ENCODE measurements at regions not wholly inside any gene's neighbourhood (a gene's known extent, or its start where the extent isn't known, plus 50 kb on each side); places are given as distances from the start of the nearest gene placed in this dataset.

- intact Hi-C loops (cut with DNase I): no loop called here
Measured at GRCh38 chr7:84582747-84583146, 388.2 kb upstream of the SEMA3A start.

DNA sequence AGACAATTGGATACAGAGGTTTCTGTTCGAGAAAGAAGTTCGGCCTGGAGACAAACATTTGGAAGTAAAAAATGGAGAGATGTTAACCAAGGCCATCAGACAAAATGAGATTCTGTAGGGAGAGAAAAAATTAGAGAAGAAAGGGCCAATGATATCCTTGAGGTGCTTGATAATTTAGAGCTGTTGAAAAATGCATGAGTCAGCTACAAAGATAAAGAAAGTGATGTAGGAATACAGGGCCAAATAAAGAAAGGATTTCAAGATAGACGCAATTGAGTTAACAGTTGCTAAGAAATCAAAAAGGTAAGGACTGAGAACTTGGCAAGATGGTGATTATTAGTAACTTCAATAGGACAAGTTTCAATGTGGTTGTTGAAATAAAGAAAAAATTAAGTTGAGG lies 384.2 kb upstream of the SEMA3A start:
- ATAC-seq (no peak), DNase-seq (no peak)
- H3K36me3 ChIP-seq: no peaks in the 10 kb centered on the region
- no peaks in the 10 kb centered on the region for H3K9me3 ChIP-seq
- no peak for TF ChIP-seq CTCF (IDR thresholded peaks at IDR 0.05)
- H3K4me1 ChIP-seq: no peaks in the 10 kb centered on the region
- no peaks in the 10 kb centered on the region for H3K27me3 ChIP-seq
- H3K4me3 ChIP-seq: no peak overlapping the region
- no peak overlapping the region for H3K27ac ChIP-seq
- intact Hi-C loops (cut with DNase I): no loop called here

More at GRCh38 chr7:84582747-84583146, 388.2 kb upstream of the SEMA3A start:
- TF ChIP-seq CTCF (IDR thresholded peaks at IDR 0.05): no peak
- no peak overlapping the region for H3K4me3 ChIP-seq
- DNase-seq: no peak
- no peak overlapping the region for H3K27ac ChIP-seq
- H3K9me3 ChIP-seq: no peaks in the 10 kb centered on the region
- H3K4me1 ChIP-seq: no peaks in the 10 kb centered on the region
- H3K36me3 ChIP-seq: no peaks in the 10 kb centered on the region
- ATAC-seq: no peak
- H3K27me3 ChIP-seq: no peaks in the 10 kb centered on the region

DNA sequence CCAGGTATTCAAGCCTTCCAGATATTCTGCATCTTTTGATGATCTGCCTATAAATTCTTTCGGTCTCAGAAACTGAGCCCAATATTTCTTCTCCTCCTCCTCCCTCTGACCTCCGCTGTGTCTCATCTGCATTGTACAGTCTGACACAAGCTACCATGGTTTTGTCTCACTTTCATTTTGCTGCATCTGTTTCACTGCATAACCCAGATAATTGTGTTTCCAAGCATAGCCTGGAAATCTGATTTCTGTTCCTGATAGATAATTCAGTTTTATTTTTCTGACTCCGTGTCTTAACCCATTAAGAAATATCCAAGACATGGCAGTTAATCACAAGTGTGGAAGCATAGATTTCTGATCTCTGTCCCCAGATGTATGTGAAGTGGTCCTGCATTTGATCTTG lies 374.2 kb upstream of the SEMA3A start:
- no peaks in the 10 kb centered on the region for H3K9me3 ChIP-seq
- TF ChIP-seq CTCF (IDR thresholded peaks at IDR 0.05): no peak
- H3K4me3 ChIP-seq: no peak overlapping the region
- no peaks in the 10 kb centered on the region for H3K36me3 ChIP-seq
- DNase-seq (no peak), ATAC-seq (no peak)
- H3K4me1 ChIP-seq: no peaks in the 10 kb centered on the region
- H3K27me3 ChIP-seq: no peaks in the 10 kb centered on the region
- H3K27ac ChIP-seq: no peak overlapping the region
- intact Hi-C loops (cut with DNase I): no loop called here

- ATAC-seq (no peak), DNase-seq (no peak)
- Histone ChIP-seq H3K4me3 (no peak overlapping the region), H3K4me1 (no peaks in the 10 kb centered on the region), H3K36me3 (no peaks in the 10 kb centered on the region), H3K9me3 (no peaks in the 10 kb centered on the region), H3K27me3 (no peaks in the 10 kb centered on the region), H3K27ac (no peak overlapping the region)
- TF ChIP-seq CTCF (IDR thresholded peaks at IDR 0.05): no peak
- intact Hi-C loops (cut with DNase I): no loop called here
Measured at GRCh38 chr7:84565345-84566074, 370.9 kb upstream of the SEMA3A start.

DNA sequence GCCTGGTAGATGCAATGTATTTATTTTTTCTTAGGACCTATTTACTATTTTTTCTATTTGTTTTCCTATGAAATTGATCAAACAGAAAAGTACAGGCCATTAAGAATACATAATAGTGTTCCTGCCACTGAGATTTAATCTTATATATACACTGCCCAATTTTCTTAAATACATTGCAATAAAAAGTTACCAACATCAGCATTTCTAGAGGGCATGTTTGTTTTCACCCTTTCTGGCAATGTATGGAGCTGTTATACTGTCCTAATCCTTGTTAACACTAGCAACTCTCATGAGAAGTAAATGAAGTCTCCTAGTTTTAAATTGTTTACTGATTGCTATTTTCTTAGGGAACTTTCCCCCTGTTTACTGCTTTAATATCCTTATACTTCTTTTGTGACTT lies 359.1 kb upstream of the SEMA3A start:
- no peaks in the 10 kb centered on the region for H3K36me3 ChIP-seq
- no peak overlapping the region for H3K4me3 ChIP-seq
- intact Hi-C loops (cut with DNase I): no loop called here
- DNase-seq: no peak
- no peaks in the 10 kb centered on the region for H3K27me3 ChIP-seq
- TF ChIP-seq CTCF (IDR thresholded peaks at IDR 0.05): no peak
- no peak for ATAC-seq
- H3K27ac ChIP-seq: no peak overlapping the region
- H3K9me3 ChIP-seq: peaks cover 0 to 25% of the 10 kb centered on the region in 2 donors
- H3K4me1 ChIP-seq: no peaks in the 10 kb centered on the region
